ENCODE measurements at regions not wholly inside any gene's neighbourhood (a gene's known extent, or its start where the extent isn't known, plus 50 kb on each side); places are given as distances from the start of the nearest gene placed in this dataset.

GRCh38 chr15:93382200-93382820 lies 293.3 kb upstream of the RGMA start:
- Histone ChIP-seq H4K20me1 (ENCODE audit: insufficient read depth, low read length) (no peaks in the 10 kb centered on the region), H3K4ac (ENCODE audit: low read depth, low read length) (no peak overlapping the region), H4K8ac (ENCODE audit: low read depth in 2 of 2, low read length in 2 of 2) (no peak overlapping the region), H2BK120ac (ENCODE audit: low read depth, low read length) (no peak overlapping the region), H3K9ac (ENCODE audit: low read depth, low read length) (no peak overlapping the region), H3K27ac (ENCODE audit: insufficient read depth, low read length) (no peak overlapping the region), H3K9me3 (ENCODE audit: control insufficient read depth, insufficient read depth, low read length) (peaks cover 27% of the 10 kb centered on the region), H3K14ac (replicated peaks; ENCODE audit: low read depth, low read length) (no peak overlapping the region), H3K4me3 (ENCODE audit: insufficient read depth, low read depth, low read length) (no peak overlapping the region), H3K18ac (ENCODE audit: low read depth, low read length) (no peak overlapping the region), H3K9me1 (ENCODE audit: insufficient read depth, low read length) (no peaks in the 10 kb centered on the region), H3K56ac (ENCODE audit: extremely low read depth, insufficient read depth, low read length) (no peak overlapping the region), H3K4me2 (ENCODE audit: low read depth, low read length) (no peak overlapping the region), H3K23ac (ENCODE audit: low read depth, low read length) (no peak overlapping the region), H3K27me3 (ENCODE audit: control insufficient read depth, insufficient read depth, low read length) (no peaks in the 10 kb centered on the region), H2AFZ (replicated peaks; ENCODE audit: low read length, poor library complexity) (no peak overlapping the region), H2BK5ac (ENCODE audit: low read depth, low read length, poor library complexity, severe bottlenecking) (no peak overlapping the region), H3K79me1 (ENCODE audit: low read depth in 1 of 2, low read length in 2 of 2) (no peaks in the 10 kb centered on the region), H2AK9ac (replicated peaks; ENCODE audit: low read depth, low read length, poor library complexity) (no peak overlapping the region), H2BK15ac (ENCODE audit: low read depth, low read length) (no peak overlapping the region), H3K36me3 (ENCODE audit: control insufficient read depth, insufficient read depth, low read length) (no peaks in the 10 kb centered on the region), H2AK5ac (ENCODE audit: low read depth, low read length) (no peak overlapping the region), H3K4me1 (ENCODE audit: control insufficient read depth, insufficient read depth, low read length) (no peaks in the 10 kb centered on the region), H2BK20ac (ENCODE audit: low read depth, low read length) (no peak overlapping the region), H4K5ac (ENCODE audit: low read depth, low read length) (no peak overlapping the region), H4K91ac (ENCODE audit: insufficient read depth, low read depth, low read length) (no peak overlapping the region)
- no peak for ATAC-seq (ENCODE audit: low read depth)
- ChIA-PET POLR2A (ENCODE audit: unreplicated experiment) (no interaction called here), CTCF (no interaction called here)
- 7% methylated on average over 2 of the region's 9 CpGs; no CpG with 5 or more reads in 1 of the 2 experiments for WGBS, 2 experiments (ENCODE audit: extremely low coverage in 2 of 2, insufficient read length in 1 of 2)
- intact Hi-C loops (cut with micrococcal nuclease): no loop called here
- in situ Hi-C loops (cut with MboI; ENCODE audit: low sequenced_read_pairs): no loop called here
- no TSS peak for BruUV-seq (replicated peaks)
- no peak for DNase-seq
- no peak for TF ChIP-seq RFX5 (IDR thresholded peaks at IDR 0.05; ENCODE audit: low read depth, low read length)
- TF ChIP-seq MAZ (IDR thresholded peaks at IDR 0.05; ENCODE audit: borderline replicate concordance, low read depth, low read length): no peak
- TF ChIP-seq BHLHE40 (IDR thresholded peaks at IDR 0.05; ENCODE audit: low read depth, low read length): no peak
- no peak for TF ChIP-seq MXI1 (IDR thresholded peaks at IDR 0.05; ENCODE audit: borderline replicate concordance, low read depth, low read length)
- no peak for TF ChIP-seq RCOR1 (IDR thresholded peaks at IDR 0.05; ENCODE audit: insufficient replicate concordance, low read length)
- no peak for TF ChIP-seq RAD21 (IDR thresholded peaks at IDR 0.05; ENCODE audit: low read length)
- TF ChIP-seq FOS (IDR thresholded peaks at IDR 0.05; ENCODE audit: low read depth, low read length): no peak
- TF ChIP-seq SMC3 (IDR thresholded peaks at IDR 0.05; ENCODE audit: low read depth, low read length): no peak
- TF ChIP-seq POLR2A (IDR thresholded peaks at IDR 0.05; ENCODE audit: low read depth, low read length): no peak
- no peak for TF ChIP-seq CTCF (conservative IDR thresholded peaks at IDR 0.05; ENCODE audit: low read depth, low read length)
- TF ChIP-seq CHD1 (IDR thresholded peaks at IDR 0.05; ENCODE audit: low read depth, low read length): no peak
- TF ChIP-seq USF2 (IDR thresholded peaks at IDR 0.05; ENCODE audit: low read depth, low read length): no peak
- no peak for TF ChIP-seq CEBPB (IDR thresholded peaks at IDR 0.05; ENCODE audit: low read depth, low read length)
- TF ChIP-seq NFE2L2 (IDR thresholded peaks at IDR 0.05; ENCODE audit: low read depth, low read length): no peak
- no peak for TF ChIP-seq MAFK (IDR thresholded peaks at IDR 0.05; ENCODE audit: low read depth, low read length)
- no peak for TF ChIP-seq ELK1 (IDR thresholded peaks at IDR 0.05; ENCODE audit: borderline replicate concordance, low read depth, low read length)
- dilution Hi-C loops (cut with HindIII; ENCODE audit: low sequenced_read_pairs, unreplicated experiment): no loop called here
